AG09309 (cell line): ENCODE measurements at regions not wholly inside any gene's neighbourhood (a gene's known extent, or its start where the extent isn't known, plus 50 kb on each side); places are given as distances from the start of the nearest gene placed in this dataset.

Experiments
- DNase-seq: peaks from one replicate; pipeline ENCODE4 v3.0.0-alpha.2; 2010; ENCODE audit warnings: low read depth
- H3K4me3 ChIP-seq: 2 replicates; pipeline ENCODE4 v1.5.1; 2011; ENCODE audit warnings: mild to moderate bottlenecking, low read depth, low read length, moderate library complexity; ENCODE audit not compliant: control insufficient read depth
- TF ChIP-seq, protein P1 (sequence below): IDR thresholded peaks from 2 replicates; pipeline ENCODE4 v1.5.1; 2011; ENCODE audit warnings: mild to moderate bottlenecking, low read depth, low read length, inconsistent platforms; ENCODE audit not compliant: insufficient read depth, control insufficient read depth; ENCODE audit errors: missing control alignments

GRCh38 chr10:30518907-30519306 is 84.9 kb downstream of the MAP3K8 start:
- TF ChIP-seq, protein P1, sequence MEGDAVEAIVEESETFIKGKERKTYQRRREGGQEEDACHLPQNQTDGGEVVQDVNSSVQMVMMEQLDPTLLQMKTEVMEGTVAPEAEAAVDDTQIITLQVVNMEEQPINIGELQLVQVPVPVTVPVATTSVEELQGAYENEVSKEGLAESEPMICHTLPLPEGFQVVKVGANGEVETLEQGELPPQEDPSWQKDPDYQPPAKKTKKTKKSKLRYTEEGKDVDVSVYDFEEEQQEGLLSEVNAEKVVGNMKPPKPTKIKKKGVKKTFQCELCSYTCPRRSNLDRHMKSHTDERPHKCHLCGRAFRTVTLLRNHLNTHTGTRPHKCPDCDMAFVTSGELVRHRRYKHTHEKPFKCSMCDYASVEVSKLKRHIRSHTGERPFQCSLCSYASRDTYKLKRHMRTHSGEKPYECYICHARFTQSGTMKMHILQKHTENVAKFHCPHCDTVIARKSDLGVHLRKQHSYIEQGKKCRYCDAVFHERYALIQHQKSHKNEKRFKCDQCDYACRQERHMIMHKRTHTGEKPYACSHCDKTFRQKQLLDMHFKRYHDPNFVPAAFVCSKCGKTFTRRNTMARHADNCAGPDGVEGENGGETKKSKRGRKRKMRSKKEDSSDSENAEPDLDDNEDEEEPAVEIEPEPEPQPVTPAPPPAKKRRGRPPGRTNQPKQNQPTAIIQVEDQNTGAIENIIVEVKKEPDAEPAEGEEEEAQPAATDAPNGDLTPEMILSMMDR: no peak
- no peak overlapping the region for H3K4me3 ChIP-seq

More at GRCh38 chr10:30518907-30519306, 84.9 kb downstream of the MAP3K8 start:
- DNase-seq: no peak
